Upper lobe of left lung (tissue), 6 donors: ENCODE measurements at regions not wholly inside any gene's neighbourhood (a gene's known extent, or its start where the extent isn't known, plus 50 kb on each side); places are given as distances from the start of the nearest gene placed in this dataset.

Source experiments
- ATAC-seq, 2 donors: fragments of 200-7000 bp; cut with Tn5 transposase; one replicate each; pipeline ENCODE4 v1.9.1; 2022; ENCODE audit warnings: mild to moderate bottlenecking in 2 of 2, moderate library complexity in 2 of 2; ENCODE audit not compliant: low FRiP score in 2 of 2
- DNase-seq, 2 donors: peaks; one replicate each; pipeline ENCODE4 v3.0.0-alpha.2; 2019 to 2020
- H3K27ac ChIP-seq, 4 donors: fragments of 200-600 bp; sonication (generic); one replicate each; pipeline ENCODE4 v1.5.1; 2016 to 2019
- H3K27me3 ChIP-seq, 4 donors: fragments of 200-600 bp; sonication (generic); one replicate each; pipeline ENCODE4 v1.5.1; 2017 to 2019
- H3K36me3 ChIP-seq, 4 donors: fragments of 200-600 bp; sonication (generic); one replicate each; pipeline ENCODE4 v1.5.1; 2016 to 2019
- H3K4me1 ChIP-seq, 4 donors: fragments of 200-600 bp; sonication (generic); one replicate each; pipeline ENCODE4 v1.5.1; 2018 to 2019
- H3K4me3 ChIP-seq, 4 donors: fragments of 200-600 bp; sonication (generic); one replicate each; pipeline ENCODE4 v1.5.1; 2017 to 2019; ENCODE audit warnings: mild to moderate bottlenecking in 2 of 4, moderate library complexity in 1 of 4
- H3K9me3 ChIP-seq, 4 donors: fragments of 200-600 bp; sonication (generic); one replicate each; pipeline ENCODE4 v1.5.1; 2018 to 2019
- EP300 ChIP-seq, 4 donors: sonication (generic); formaldehyde crosslinking; IDR thresholded peaks; one replicate each; pipeline ENCODE4 v1.5.1; 2017; ENCODE audit warnings: antibody characterized with exemption in 4 of 4, control low read depth in 2 of 4
- POLR2A ChIP-seq, 4 donors: fragments of 450-650 bp; IDR thresholded peaks; one replicate each; pipeline ENCODE4 v1.5.1; 2016 to 2017; ENCODE audit warnings: antibody characterized with exemption in 4 of 4, mild to moderate bottlenecking in 2 of 4
- POLR2AphosphoS5 ChIP-seq, 2 donors: sonication (generic); formaldehyde crosslinking; IDR thresholded peaks; one replicate each; pipeline ENCODE4 v1.5.1; 2017; ENCODE audit warnings: antibody characterized with exemption in 2 of 2
- WGBS, 2 donors: methylation state at CpG; one replicate each; pipeline ENCODE4 v1.1.5; 2017 to 2018; 5-methylcytosine and 5-hydroxymethylcytosine counted together
- TF ChIP-seq, protein P1 (sequence below), 6 experiments: fragments of 450-650 bp in 4 of 6; fragments of 200-600 bp in 2 of 6; sonication (generic) in 2 of 6; IDR thresholded peaks; one replicate each; pipeline ENCODE4 v1.5.1; 2016 to 2019; ENCODE audit warnings: antibody characterized with exemption in 6 of 6
- donor health status: DM: no; HTN: no; CAD: no; lungs with moderate emphysema.
- donor health status: DM: no; HTN: yes; CAD: no; lungs with severe emphysema.

DNA sequence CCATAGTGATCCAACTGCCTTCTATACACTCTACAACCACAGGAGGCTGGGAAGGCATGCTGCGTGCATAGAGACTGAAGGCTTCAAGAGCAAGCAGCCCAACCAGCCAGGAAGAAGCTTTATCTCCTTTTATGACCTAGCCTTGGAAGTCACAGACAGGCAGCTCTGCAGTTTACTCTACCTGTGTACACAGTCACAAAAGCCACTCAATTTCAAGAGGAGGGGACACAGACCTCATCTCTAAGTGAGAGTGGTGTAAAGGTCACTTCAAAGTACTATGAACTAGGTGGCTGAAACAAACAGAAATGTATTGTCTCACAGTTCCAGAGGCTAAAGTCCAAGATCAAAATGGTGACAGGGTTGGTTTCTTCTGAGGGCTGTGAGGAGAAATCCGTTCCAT, 69.6 kb upstream of the GJB5 start:
- no peaks in the 10 kb centered on the region for H3K36me3 ChIP-seq
- WGBS, 2 donors = 65 to 69% methylated on average over 1 to 2 of the region's 2 CpGs
- DNase-seq (no peak), ATAC-seq (no peak)
- H3K27ac ChIP-seq = no peak overlapping the region
- H3K9me3 ChIP-seq = no peaks in the 10 kb centered on the region
- peaks cover 0 to 15% (median 0%) of the 10 kb centered on the region in 4 donors for H3K4me1 ChIP-seq
- H3K4me3 ChIP-seq = no peak overlapping the region
- H3K27me3 ChIP-seq = no peaks in the 10 kb centered on the region
- TF ChIP-seq, protein P1, sequence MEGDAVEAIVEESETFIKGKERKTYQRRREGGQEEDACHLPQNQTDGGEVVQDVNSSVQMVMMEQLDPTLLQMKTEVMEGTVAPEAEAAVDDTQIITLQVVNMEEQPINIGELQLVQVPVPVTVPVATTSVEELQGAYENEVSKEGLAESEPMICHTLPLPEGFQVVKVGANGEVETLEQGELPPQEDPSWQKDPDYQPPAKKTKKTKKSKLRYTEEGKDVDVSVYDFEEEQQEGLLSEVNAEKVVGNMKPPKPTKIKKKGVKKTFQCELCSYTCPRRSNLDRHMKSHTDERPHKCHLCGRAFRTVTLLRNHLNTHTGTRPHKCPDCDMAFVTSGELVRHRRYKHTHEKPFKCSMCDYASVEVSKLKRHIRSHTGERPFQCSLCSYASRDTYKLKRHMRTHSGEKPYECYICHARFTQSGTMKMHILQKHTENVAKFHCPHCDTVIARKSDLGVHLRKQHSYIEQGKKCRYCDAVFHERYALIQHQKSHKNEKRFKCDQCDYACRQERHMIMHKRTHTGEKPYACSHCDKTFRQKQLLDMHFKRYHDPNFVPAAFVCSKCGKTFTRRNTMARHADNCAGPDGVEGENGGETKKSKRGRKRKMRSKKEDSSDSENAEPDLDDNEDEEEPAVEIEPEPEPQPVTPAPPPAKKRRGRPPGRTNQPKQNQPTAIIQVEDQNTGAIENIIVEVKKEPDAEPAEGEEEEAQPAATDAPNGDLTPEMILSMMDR (IDR thresholded peaks at IDR 0.05) = no peak
- TF ChIP-seq EP300 (IDR thresholded peaks at IDR 0.05) (no peak), POLR2AphosphoS5 (IDR thresholded peaks at IDR 0.05) (no peak), POLR2A (IDR thresholded peaks at IDR 0.05) (no peak)

DNA sequence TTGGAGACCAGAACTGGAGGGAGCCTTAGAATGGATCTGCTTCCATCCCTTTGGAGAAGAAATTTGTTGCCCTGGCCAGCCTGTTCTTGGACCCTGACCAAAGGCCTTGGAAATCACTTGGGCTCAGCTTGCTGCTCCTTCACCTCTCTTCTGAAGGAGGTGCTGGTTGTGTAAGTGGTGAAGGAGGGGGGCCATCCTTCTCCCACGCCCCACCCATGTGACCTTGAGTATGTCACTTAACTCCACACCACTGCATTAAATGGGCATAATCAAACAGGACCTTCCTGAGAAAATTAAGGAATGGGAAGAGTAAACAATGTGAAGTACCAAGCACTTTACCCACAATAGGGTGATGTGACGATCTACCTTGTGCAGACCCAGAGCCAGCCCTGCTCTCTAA, 68.3 kb upstream of the GJB5 start:
- TF ChIP-seq EP300 (IDR thresholded peaks at IDR 0.05) = peak in 1 of 4 donors; percentile 61
- TF ChIP-seq, protein P1 (IDR thresholded peaks at IDR 0.05) = no peak
- peak in 1 of 2 donors; percentile 48 for TF ChIP-seq POLR2AphosphoS5 (IDR thresholded peaks at IDR 0.05)
- DNase-seq = peak in 1 of 2 donors; percentile 73
- no peaks in the 10 kb centered on the region for H3K27me3 ChIP-seq
- no peaks in the 10 kb centered on the region for H3K36me3 ChIP-seq
- H3K4me3 ChIP-seq = no peak overlapping the region
- H3K4me1 ChIP-seq = peaks cover 0 to 15% (median 0%) of the 10 kb centered on the region in 4 donors
- WGBS, 2 donors = 38 to 58% methylated on average over 2 of the region's 2 CpGs
- no peak overlapping the region for H3K27ac ChIP-seq
- no peaks in the 10 kb centered on the region for H3K9me3 ChIP-seq
- peak; percentile 42 to 71 for ATAC-seq

DNA sequence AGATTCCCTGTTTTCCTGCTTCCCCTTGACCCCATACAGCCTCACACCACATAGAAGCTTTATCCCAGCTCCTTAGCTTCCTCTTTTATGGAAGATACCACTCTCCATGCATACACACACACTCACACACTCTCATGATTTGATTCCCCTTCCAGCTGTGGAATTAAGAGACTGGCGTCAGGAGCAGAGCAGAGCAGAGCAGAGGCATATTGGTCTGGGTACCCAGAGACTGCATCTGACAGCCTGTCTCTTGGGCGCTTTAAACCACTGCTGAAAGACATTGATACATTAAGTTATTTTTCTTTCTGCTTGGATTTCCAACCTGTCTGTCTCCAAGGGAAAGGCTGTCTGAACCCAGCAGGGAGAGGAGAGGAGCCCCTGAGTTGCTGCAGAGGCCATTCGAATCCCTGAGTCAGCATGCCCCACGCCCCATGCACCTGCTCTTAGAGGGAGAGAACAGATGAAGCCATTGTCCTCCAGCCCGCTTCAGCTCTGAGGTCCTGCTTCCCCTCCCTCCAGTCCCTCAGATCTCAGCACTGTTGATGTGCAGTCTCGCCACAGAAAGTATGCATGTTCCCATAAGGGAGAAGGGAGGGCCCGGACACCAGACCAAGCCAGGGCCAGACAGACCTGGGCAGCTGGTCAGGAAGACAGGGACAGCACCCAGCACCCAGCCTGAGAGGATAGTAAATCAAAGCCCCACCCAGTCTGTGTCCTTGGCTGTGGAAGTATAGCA, 66.7 kb upstream of the GJB5 start:
- no peak for ATAC-seq
- WGBS, 2 donors = 69 to 78% methylated on average over 7 of the region's 7 CpGs
- Histone ChIP-seq H3K4me3 (no peak overlapping the region), H3K27ac (no peak overlapping the region), H3K4me1 (peaks cover 0 to 8% (median 0%) of the 10 kb centered on the region in 4 donors), H3K36me3 (no peaks in the 10 kb centered on the region), H3K9me3 (no peaks in the 10 kb centered on the region), H3K27me3 (no peaks in the 10 kb centered on the region)
- no peak for TF ChIP-seq POLR2A (IDR thresholded peaks at IDR 0.05)
- no peak for TF ChIP-seq EP300 (IDR thresholded peaks at IDR 0.05)
- TF ChIP-seq, protein P1 (IDR thresholded peaks at IDR 0.05) = no peak
- TF ChIP-seq POLR2AphosphoS5 (IDR thresholded peaks at IDR 0.05) = no peak
- DNase-seq = no peak

DNA sequence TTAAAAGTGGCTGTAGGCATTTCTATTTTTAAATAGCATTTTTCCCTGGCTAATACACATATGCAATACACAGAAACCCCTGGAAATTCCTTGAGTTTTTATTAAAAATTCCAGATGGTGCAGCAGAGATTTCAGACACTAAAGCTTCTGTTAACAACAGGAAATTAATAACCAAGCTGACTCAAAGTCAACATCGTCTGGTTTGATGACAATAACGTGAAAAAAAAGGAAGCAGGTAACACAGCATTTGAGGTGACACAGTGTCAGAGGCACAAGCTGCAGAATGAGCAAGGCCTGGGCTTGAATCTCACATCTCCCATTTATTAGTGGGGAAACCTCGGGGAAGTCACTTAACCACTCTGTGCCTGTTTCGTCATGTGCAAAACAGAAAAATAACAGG, 64.6 kb upstream of the GJB5 start:
- Histone ChIP-seq H3K9me3 (no peaks in the 10 kb centered on the region), H3K4me1 (no peaks in the 10 kb centered on the region), H3K4me3 (no peak overlapping the region), H3K27me3 (no peaks in the 10 kb centered on the region), H3K27ac (no peak overlapping the region), H3K36me3 (no peaks in the 10 kb centered on the region)
- 43 to 53% methylated on average over 4 of the region's 4 CpGs for WGBS, 2 donors
- TF ChIP-seq POLR2AphosphoS5 (IDR thresholded peaks at IDR 0.05) = no peak
- no peak for TF ChIP-seq EP300 (IDR thresholded peaks at IDR 0.05)
- TF ChIP-seq, protein P1 (IDR thresholded peaks at IDR 0.05) = no peak
- no peak for TF ChIP-seq POLR2A (IDR thresholded peaks at IDR 0.05)
- ATAC-seq (no peak), DNase-seq (no peak)

DNA sequence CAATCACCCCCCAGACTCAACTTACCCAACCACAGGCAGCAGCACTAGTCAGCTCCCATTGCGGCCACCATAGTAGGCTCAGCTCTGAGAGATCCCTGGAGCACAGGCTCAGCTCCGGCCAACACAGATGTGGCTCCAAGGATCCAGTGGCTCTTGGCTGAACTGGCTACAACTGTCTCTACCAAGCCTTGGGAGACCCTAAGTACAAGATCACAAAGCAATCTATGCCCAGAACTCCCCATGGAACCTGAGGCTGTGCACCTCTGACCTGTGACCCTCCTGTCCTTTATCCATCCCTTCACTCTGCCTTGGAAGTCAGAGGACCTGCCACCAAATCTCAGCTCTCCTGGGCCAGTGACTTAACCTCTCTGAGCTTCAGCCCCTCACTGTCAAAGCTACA, 61.8 kb upstream of the GJB5 start:
- ATAC-seq = no peak

More for the DNA sequence above, 61.8 kb upstream of the GJB5 start:
- TF ChIP-seq, protein P1 (IDR thresholded peaks at IDR 0.05) = no peak
- no peak for TF ChIP-seq POLR2A (IDR thresholded peaks at IDR 0.05)
- no peak for TF ChIP-seq EP300 (IDR thresholded peaks at IDR 0.05)
- TF ChIP-seq POLR2AphosphoS5 (IDR thresholded peaks at IDR 0.05) = no peak
- no peaks in the 10 kb centered on the region for H3K27me3 ChIP-seq
- H3K9me3 ChIP-seq = no peaks in the 10 kb centered on the region
- DNase-seq = no peak
- no peaks in the 10 kb centered on the region for H3K36me3 ChIP-seq
- no peaks in the 10 kb centered on the region for H3K4me1 ChIP-seq
- no peak overlapping the region for H3K4me3 ChIP-seq
- WGBS, 2 donors = 79 to 83% methylated on average over 1 to 2 of the region's 2 CpGs
- no peak overlapping the region for H3K27ac ChIP-seq
